DMS153 treated with DMSO at 0.1 percent for 48 hours (cell line): ENCODE measurements at regions not wholly inside any gene's neighbourhood (a gene's known extent, or its start where the extent isn't known, plus 50 kb on each side); places are given as distances from the start of the nearest gene placed in this dataset.
"Not testable (repeated sequence)": the region's sequence is repeated elsewhere in the genome, so short reads cannot be mapped to it uniquely, and the experiment has no call there.

Experiments
- DNase-seq: peaks from one replicate; lab custom pipeline; 2025; ENCODE audit not compliant: unreplicated experiment; lab: John Stamatoyannopoulos, UW

GRCh38 chr10:64535131-64535867, 1014.1 kb downstream of the REEP3 start:
- DNase-seq = no peak

GRCh38 chr10:64537112-64537511, 1015.9 kb downstream of the REEP3 start:
- no peak for DNase-seq

GRCh38 chr10:64537928-64538327, 1016.7 kb downstream of the REEP3 start:
- DNase-seq = no peak

- DNase-seq = no peak
Observed at GRCh38 chr10:64546073-64546472, 1024.9 kb downstream of the REEP3 start.

- DNase-seq = no peak
Observed at GRCh38 chr10:64547168-64547567, 1026.0 kb downstream of the REEP3 start.

- DNase-seq = no peak
Observed at GRCh38 chr10:64555666-64556065, 1034.5 kb downstream of the REEP3 start.

- no peak for DNase-seq
Observed at GRCh38 chr10:64558094-64558835, 1037.1 kb downstream of the REEP3 start.

GRCh38 chr10:64571056-64571455, 1049.9 kb downstream of the REEP3 start:
- DNase-seq = no peak

DNA sequence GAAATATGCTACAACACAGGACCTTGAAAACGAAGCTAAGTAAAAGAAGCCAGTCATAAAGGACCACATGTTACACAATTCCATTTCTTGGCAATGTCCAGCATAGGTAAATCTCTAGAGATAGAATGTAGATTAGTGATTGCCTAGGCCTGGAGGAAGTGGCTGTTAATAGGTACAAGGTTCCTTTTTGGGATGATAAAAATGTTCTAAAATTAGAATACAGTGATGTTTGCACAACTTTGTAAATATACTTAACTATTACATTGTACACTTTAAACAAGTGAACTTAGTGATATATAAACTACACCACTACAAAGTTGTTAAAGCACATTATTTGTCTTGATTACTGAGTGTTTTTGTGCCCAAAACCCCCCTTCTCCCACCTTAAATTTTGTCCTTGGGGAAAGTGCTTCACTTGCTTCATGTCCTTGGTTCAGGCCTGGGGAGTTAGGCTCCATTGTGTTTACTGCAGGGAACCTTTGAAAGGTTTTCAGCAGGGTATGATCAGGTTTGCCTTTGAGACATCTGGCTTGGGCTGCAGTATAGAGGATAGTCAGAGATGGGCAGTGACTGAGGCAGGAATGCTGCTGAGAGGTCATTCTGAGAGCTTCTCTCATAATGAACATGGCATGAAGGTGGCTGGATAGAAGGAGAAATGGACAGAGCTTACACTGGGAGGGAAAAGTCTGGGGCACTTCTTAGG, 1052.6 kb downstream of the REEP3 start:
- DNase-seq = no peak

DNA sequence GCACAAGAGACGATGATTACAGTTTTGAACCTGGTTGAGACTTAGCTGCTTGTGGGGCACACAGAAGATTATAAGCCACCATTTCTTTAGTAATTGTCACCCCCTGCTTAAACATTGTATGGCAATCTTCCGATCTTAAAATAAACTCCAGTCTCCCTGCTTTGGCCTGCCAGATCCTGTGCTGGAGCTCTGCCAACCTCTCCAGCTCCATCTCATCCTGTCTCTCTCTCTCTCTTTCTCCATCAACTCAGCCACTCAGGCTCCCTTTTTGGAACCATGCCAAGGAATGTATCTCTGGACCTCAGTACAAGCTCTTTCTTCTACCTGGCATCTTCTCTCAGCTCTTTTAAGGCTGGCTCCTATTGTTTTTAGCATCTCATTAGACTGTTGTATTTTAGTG, 1053.2 kb downstream of the REEP3 start:
- DNase-seq = no peak

- DNase-seq = no peak
Observed at GRCh38 chr10:64576497-64576896, 1055.3 kb downstream of the REEP3 start.

DNA sequence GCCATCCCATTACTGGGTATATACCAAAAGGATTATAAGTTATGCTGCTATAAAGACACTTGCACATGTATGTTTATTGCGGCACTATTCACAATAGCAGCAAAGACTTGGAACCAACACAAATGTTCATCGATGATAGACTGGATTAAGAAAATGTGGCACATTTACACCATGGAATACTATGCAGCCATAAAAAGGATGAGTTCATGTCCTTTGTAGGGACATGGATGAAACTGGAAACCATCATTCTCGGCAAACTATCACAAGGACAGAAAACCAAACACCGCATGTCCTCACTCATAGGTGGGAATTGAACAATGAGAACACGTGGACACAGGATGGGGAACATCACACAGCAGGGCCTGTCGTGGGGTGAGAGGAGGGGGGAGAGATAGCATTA, 1057.6 kb downstream of the REEP3 start:
- not testable (repeated sequence) for DNase-seq

DNA sequence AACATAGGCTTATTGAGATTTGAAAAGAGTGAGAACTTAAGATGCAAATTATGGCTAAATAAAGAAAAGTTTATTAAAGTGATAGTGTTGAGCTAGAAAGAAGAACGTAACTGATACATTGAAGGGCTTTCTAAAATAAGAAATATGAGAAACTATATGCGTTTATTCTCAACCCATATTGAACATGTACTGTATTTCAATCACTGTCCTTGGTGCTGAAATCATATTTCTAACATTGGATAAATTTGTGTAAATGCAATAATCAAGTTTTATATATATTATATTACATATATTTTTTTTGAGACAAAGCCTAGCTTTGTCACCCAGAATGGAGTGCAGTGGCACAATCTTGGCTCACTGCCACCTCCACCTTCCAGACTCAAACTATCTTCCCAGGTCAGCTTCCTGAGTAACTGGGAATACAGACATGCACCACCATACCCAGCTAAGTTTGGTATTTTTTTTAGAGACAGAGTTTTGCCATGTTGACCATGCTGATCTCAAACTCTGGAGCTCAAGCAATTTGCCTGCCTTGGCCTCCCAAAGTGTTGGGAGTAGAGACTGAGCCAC, 1065.8 kb downstream of the REEP3 start:
- DNase-seq = no peak

GRCh38 chr10:64594072-64594471, 1072.9 kb downstream of the REEP3 start:
- no peak for DNase-seq

DNA sequence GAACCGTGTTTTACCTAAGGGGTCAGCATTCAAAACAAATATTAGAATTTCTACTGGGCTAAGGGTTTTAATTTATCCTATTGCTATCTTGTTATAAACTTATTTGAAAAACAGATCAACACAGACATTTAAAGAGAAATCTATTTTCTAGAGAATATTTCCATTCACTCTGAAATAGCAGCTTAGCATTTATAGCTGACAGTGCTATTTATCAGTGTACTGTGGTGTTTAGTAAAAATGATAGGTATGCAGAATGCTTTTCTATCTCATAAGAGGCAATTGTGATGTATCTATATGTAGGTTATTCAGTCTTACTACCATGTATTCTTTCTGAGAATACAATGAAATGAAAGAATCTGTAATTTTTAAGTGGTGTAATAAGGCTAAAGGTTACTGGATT, 1077.4 kb downstream of the REEP3 start:
- no peak for DNase-seq

DNA sequence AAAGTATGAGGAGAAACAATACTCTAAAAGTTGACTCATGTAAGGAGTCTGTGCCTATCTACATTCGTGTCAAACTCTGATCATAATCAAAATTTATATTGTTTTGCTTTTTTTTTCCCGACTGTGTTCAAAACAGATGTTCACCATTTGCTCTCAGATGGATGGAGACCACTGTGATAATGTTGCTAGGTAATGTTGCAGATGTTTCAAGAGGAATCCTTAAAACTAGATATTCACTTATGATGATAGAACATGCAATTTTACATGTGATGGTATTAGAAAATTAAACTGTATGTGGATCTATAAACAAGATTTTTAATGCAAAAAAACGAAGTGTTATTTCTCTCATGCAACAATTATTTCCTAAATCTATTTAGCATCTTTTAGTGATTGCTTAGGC, 1080.1 kb downstream of the REEP3 start:
- no peak for DNase-seq

- DNase-seq = no peak
Observed at GRCh38 chr10:64617085-64617484, 1095.9 kb downstream of the REEP3 start.

GRCh38 chr10:64619102-64619501, 1097.9 kb downstream of the REEP3 start:
- DNase-seq = no peak

DNA sequence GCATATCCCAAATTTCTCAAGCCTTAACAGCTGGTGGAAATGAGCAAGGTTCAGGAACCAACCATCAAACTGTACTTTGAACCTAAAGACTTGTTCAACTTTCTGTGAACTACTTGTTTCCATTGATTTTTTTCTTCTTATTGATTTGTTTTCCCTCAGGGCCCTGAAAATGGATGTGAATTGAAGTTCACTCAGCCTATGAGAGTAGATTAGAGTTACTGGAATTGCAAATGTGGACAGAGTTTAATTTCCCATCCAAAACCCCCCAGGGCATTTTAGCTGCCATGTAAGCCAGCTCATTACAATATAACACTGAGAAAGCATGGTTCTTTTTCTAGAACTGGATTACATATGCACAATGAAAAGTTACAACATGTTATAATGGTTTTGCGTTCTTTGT, 1105.7 kb downstream of the REEP3 start:
- no peak for DNase-seq

- DNase-seq = no peak
Observed at GRCh38 chr10:64630534-64630933, 1109.3 kb downstream of the REEP3 start.

DNA sequence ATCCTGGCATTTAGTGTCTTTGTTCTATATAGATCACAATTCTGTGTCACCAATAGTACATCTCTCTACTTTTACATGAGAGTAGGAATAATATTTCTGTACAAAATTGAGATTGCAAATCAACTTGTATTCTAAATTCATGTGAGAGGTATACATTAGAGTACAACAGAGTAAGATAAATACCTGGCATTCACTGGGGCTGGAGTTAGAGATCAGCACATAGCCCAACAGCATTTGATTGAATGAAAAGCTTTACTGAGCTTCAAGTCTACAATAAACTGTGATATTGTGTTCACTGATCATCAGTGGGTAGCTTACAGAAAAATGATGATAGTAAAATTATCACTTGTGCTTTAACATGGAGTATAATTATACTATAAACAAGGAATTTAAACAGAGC, 1114.7 kb downstream of the REEP3 start:
- no peak for DNase-seq

GRCh38 chr10:64636461-64636860, 1115.3 kb downstream of the REEP3 start:
- no peak for DNase-seq
